NCI-H526 (cell line): ENCODE measurements at regions not wholly inside any gene's neighbourhood (a gene's known extent, or its start where the extent isn't known, plus 50 kb on each side); places are given as distances from the start of the nearest gene placed in this dataset.
"Not testable (repeated sequence)": the region's sequence is repeated elsewhere in the genome, so short reads cannot be mapped to it uniquely, and the experiment has no call there.

Source experiments
- DNase-seq, 2 experiments: peaks; one replicate each; lab custom pipeline; 2025; lab: John Stamatoyannopoulos, UW

- DNase-seq, result no peak
Observed at GRCh38 chr1:79777481-79778219, 771.1 kb upstream of the ADGRL4 start.

DNA sequence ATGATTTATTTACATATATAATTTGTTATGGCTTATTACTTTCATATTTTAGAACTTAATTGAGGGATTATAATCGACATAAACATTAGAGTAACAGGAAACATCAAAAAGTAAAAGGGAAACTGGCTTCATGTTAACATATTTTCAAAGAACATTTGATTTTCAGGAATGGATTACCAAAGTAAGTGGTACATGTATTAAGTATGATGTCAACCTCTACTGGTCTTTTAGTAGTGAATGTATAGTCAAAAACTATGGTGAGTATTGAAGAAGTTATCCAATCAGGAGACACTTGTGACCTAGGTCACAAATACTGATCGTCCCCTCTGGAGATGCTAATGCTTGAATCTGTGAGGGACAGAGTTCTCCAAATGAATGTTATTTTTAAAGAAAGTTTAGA is 768.9 kb upstream of the ADGRL4 start:
- DNase-seq, result no peak

- no peak for DNase-seq
Observed at GRCh38 chr1:79773385-79773784, 766.9 kb upstream of the ADGRL4 start.

DNA sequence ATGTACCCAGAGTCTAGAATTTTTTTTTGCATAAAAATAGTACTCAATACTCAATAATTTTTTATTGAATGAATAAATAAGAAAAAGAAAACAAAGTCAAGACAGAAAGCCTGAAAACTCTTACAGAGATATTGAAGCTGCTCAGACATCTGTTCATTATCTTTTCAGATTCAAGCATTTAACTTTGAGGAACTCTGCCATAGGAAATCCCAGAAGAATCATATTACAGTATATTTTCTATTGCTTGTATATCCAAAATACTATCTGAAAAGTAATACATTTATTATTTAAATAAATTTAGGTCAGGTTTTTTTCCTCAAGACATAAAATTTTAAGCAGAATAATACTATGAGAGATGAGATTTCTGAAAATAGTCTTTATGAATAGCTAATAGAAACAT is 755.9 kb upstream of the ADGRL4 start:
- no peak for DNase-seq

DNA sequence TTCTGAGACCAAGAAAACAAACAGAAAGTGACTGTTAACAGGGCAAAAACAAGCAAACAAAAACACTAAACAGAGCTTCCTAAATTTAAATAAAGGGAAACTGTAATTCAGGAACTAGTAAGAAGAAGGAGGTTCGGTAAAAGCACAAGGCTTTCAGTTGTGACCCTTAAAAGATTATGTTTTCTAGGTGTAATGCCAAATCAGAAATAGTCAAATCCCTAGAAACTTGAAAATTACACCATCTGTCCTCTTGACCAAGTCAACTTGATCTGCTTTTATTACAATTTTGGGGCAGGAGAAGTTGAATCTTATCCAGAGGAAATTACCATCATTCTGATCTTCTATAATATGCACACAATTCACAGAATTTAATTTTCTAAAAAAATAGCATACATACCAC is 754.0 kb upstream of the ADGRL4 start:
- no peak for DNase-seq

DNA sequence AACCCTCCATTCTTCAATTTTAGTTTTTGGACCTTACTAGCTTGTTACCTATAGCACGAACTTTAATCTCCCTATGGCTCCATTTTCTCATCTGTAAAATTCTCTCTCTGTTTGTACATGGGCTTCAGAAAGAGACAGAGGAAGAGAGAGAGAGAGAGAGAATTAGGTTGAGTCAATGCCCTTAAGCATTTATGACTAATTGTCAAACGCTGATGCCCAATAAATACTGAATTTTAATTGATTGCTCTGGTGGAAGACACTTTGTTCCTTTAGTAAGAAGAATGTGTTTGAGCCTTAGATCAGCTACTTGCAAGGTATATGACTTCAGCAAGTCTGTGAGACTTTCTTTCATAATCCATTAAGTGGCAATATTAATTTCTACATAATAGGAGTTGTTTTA is 743.1 kb upstream of the ADGRL4 start:
- DNase-seq, result no peak

GRCh38 chr1:79745929-79746328 is 739.4 kb upstream of the ADGRL4 start:
- DNase-seq, result no peak

DNA sequence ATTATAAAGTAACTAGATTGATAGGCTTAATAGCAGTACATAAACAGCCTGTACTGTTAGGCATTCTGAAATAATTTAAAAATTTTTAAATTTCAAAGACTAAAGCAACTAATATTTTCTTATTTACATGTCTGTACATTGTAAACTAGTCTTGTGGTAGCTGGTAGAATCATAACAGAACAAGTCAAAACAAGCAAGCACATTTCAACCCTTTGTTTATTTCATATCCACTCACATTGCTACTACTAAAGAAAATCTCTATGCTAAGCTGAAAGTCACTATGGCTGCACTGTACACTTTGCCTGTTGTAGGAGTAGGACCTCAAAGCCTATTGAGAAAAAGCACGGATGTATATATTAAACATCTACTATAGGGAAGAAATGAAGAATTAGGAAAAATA is 738.2 kb upstream of the ADGRL4 start:
- no peak for DNase-seq

DNA sequence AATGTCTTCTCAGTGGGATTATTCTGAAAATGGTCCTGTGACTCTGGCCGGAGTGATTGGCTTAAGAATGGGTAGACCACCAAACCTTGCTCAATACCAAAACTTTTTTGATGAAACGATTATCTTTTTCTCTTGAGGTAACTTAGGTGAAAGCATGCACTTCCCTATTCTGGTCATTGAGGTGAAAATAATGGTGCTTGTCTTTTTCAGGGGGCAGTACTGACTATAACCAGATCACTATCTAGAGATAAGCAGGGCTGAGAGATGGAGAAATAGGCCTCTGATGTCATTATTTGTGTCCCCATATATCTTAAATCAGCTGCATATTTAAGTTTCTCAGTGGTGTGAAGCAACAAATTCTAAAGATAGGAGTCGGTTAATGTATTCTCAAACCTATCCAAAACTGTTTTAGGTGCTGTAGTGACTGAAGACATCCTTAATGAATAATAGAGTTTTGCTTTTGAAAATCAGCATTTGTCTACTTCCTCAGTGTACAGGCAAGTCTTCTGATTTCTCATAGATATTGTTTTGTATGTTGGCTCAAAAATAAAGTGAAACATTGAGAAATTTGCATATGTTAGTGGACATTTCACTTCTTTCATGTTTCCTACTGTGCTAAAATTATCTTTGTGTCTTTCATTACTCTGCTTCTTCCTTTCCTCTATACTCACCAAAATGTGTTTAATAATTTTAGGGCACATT is 735.3 kb upstream of the ADGRL4 start:
- DNase-seq, result no peak

DNA sequence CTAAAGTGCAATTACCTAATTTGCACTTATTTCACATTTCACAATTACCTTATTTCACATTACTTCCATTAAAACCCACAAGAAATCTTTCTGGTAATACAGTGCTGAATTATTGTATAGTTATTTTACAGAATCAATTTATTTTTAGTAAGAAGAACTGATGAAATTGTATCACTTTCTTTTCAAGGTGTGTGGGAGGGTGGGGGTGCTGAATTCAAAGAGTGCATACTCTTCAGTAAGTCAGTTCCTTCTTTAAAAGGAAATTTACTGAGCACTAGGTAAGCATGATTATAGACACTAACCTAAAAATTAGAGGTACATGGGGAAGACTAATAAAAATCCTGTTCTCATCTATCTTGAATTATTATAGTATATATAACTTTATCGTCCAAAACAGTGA is 731.6 kb upstream of the ADGRL4 start:
- no peak for DNase-seq

GRCh38 chr1:79737193-79737592 is 730.7 kb upstream of the ADGRL4 start:
- DNase-seq, result no peak

GRCh38 chr1:79732950-79733349 is 726.4 kb upstream of the ADGRL4 start:
- no peak for DNase-seq

DNA sequence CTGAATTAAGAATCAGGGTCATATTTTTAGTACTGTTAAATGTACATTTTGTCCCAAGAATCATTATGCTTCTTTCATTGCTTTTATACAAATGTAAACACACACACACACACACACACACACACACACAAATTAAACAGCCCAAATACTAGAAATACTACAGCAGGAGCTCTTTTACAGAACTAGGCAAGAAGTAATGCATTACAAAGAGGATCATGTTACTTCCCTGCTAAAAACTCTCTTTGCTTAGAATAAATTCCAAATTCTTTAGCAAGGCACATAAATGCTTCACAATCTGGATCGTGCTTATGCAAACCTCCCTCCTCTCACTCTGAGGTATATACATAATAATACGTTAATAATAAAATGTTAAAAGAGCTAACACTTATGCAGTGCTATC is 720.4 kb upstream of the ADGRL4 start:
- no peak for DNase-seq

DNA sequence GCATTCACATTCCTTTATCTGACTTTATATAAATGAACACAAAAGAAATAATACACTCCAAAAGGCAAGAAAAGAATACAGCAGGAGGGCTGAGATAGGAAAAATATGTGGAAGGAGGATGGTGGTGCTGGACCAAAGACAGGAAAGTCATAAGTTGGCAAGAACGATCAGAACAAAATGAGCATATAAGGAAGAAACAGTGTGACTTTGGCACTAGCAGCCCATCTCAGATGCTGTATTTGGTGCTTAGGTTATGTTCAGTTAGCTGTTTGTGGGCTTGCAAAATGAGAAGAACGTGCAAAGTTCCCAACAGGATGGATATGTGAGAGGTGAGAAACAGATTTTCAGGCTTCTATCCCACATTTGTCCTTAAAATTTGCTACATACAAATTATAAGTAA is 719.8 kb upstream of the ADGRL4 start:
- DNase-seq, result no peak

DNA sequence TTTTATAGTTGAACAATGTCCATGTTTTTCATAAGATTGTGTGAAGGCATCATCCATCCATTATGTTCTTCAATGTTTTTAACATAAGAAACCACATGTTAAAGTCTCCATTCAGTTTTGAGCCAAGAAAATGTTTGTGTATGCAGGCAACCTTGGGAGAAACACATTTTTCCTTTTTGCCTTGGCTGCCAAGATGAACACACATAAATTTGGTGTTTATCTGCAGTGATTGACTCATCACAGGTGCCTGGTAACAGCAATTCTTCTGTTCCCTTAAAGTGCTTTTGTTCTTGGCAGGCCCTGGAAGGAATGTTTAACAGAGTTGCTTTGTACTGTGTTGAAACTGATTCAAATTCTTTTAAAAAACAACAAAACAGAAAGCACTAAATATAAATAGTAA is 709.9 kb upstream of the ADGRL4 start:
- DNase-seq, result no peak

GRCh38 chr1:79714664-79715063 is 708.1 kb upstream of the ADGRL4 start:
- no peak for DNase-seq

DNA sequence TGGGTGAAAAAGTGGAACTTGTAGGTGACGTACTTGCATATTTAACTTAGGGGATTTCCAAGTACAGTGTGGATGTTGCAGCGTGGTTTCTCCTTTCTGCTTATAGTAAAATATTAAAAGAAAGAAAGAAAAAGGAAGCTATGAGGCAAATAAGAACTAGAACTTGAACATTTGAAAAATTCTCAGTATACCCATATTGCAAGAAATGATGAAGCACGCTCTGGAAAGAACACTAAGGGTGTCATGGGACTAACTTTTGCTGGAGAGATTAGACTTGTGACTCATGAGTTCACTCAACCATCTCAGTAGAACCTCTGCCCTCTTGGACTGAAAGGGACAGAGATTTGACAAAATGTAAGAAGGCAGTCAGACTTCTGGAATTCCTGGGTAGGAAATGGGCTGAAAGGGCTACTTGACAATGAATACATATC is 704.5 kb upstream of the ADGRL4 start:
- DNase-seq, result no peak

DNA sequence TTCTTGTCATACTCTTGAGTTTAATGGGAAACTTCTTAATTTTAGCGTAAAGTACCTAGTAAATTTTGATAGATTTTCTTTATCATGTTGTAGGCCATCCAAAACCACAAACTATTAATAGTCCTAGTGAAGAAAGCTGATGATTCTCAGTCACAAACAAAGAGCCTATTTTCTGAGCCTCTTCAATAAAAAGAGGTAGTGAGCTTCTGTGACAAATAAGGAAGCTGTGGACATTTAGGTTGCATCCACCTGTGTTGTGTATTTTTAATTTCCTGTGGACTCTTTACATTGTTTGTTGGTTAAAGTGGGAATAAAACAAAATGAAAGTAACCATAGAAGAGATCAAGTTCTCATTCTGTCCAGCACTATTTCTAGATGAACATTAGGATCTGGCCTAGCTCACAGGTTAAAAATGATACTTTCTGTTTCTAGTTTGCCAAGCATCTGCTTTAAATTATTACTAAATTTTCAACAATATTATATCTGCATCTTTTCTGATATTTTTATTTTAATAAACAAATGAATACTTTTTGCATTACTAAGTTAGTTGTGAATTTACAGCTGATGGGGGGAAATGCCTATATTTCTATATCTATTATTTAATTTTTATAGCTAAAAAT is 702.2 kb upstream of the ADGRL4 start:
- DNase-seq, result no peak

DNA sequence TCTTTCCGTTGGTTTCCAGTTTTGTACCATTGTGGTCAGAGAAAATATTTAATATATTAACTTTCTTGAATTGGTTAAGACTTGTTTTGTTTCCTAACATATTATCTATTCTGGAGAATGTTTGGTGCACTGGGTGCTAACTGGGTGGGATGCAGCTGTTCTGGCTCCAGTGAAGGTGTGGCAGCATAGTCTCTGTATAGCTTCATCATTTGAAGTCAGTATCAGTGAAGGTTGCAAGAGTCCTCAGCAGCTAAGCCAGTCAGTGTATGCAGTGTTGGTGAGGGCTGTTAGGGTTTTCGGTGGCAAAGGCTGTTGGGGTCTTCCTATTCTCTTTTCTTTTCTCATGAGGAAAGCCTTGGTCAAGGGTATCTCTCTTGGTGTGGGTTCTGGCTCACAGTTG is 698.7 kb upstream of the ADGRL4 start:
- no peak for DNase-seq

GRCh38 chr1:79704067-79704466 is 697.5 kb upstream of the ADGRL4 start:
- DNase-seq, result no peak

GRCh38 chr1:79702336-79702999 is 695.9 kb upstream of the ADGRL4 start:
- DNase-seq, result not testable (repeated sequence)

GRCh38 chr1:79695138-79695537 is 688.6 kb upstream of the ADGRL4 start:
- no peak for DNase-seq

- no peak for DNase-seq
Observed at GRCh38 chr1:79694241-79694640, 687.7 kb upstream of the ADGRL4 start.
